PC-9 (cell line): ENCODE measurements at regions not wholly inside any gene's neighbourhood (a gene's known extent, or its start where the extent isn't known, plus 50 kb on each side); places are given as distances from the start of the nearest gene placed in this dataset.

Source experiments
- EZH2 ChIP-seq: fragments of 200-600 bp; sonication (generic); IDR thresholded peaks from 2 replicates; pipeline ENCODE4 v1.8.0; 2017; ENCODE audit warnings: antibody characterized with exemption, low read depth
- TF ChIP-seq, protein P1 (sequence below): fragments of 200-600 bp; sonication (generic); conservative IDR thresholded peaks from 2 replicates; pipeline ENCODE4 v1.6.1; 2017; ENCODE audit warnings: mixed run types, antibody characterized with exemption, mild to moderate bottlenecking, moderate library complexity

DNA sequence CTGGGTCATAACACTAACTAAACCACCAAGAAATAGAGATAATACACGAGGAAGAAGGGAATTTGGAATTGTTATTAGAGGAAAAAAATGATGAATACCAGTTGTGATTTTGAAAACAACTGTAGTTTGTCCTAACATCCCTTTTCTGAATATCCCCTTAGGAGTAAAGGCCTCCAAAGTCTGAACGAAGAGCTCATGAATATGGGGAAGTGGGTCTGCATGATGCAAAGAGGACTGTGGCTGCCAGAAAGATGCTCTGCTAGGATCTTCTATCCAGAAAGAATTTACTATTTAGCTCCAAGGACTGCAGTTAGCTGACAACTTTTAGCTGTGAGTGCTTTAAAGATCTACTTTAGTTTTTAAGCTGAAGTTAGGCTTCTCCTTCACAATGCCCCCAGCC lies 308.8 kb upstream of the HS3ST5 start:
- TF ChIP-seq, protein P1, sequence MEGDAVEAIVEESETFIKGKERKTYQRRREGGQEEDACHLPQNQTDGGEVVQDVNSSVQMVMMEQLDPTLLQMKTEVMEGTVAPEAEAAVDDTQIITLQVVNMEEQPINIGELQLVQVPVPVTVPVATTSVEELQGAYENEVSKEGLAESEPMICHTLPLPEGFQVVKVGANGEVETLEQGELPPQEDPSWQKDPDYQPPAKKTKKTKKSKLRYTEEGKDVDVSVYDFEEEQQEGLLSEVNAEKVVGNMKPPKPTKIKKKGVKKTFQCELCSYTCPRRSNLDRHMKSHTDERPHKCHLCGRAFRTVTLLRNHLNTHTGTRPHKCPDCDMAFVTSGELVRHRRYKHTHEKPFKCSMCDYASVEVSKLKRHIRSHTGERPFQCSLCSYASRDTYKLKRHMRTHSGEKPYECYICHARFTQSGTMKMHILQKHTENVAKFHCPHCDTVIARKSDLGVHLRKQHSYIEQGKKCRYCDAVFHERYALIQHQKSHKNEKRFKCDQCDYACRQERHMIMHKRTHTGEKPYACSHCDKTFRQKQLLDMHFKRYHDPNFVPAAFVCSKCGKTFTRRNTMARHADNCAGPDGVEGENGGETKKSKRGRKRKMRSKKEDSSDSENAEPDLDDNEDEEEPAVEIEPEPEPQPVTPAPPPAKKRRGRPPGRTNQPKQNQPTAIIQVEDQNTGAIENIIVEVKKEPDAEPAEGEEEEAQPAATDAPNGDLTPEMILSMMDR, result no peak
- TF ChIP-seq EZH2, result no peak
